HG03432 (cell line): ENCODE measurements at regions not wholly inside any gene's neighbourhood (a gene's known extent, or its start where the extent isn't known, plus 50 kb on each side); places are given as distances from the start of the nearest gene placed in this dataset.
"Not testable (repeated sequence)": the region's sequence is repeated elsewhere in the genome, so short reads cannot be mapped to it uniquely, and the experiment has no call there.

Experiments
- ATAC-seq: cut with Tn5 transposase; IDR thresholded peaks from one replicate; pipeline ENCODE4 v1.9.1; 2021; ENCODE audit warnings: mild to moderate bottlenecking, moderate library complexity; ENCODE audit not compliant: unreplicated experiment

DNA sequence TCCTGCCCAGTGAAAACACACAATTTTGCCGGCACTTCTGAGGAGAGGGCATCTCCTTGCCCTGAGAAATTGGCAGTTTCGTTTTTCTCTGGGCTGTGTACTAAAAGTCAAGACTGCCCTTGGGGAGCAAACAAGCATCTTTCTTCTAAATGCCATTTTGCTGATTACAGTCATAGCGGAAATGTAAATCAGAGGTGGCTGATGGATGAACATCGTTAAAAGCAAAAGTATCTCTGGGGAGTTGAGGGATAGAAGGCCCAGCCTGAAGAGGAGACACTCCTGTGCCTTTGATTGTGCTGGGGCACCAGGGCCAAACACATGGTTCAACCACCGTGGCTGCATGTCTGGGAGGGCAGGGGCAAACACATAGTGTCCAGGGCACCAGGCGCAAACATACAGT is 49.8 kb downstream of the ABCC12 start:
- no peak for ATAC-seq

DNA sequence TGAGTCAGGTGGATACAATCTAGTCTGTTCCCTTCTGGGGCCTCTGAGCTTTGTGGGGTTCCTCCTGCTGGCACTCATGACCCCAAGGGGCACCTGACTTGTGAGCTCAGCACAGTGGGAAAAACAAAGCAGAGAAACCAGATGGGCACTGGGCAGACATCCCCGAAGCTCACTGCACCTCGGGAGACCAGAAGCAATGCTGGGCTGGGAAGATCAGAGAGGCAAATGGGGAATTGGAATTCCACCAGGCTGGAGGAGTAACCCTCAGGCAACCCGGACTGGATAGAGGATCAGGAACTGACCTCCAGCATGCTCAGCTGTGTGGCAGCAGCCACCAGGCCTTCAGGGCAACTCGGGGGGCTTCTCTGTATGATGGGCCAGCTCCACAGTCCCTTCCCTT is 50.3 kb downstream of the ABCC12 start:
- no peak for ATAC-seq

DNA sequence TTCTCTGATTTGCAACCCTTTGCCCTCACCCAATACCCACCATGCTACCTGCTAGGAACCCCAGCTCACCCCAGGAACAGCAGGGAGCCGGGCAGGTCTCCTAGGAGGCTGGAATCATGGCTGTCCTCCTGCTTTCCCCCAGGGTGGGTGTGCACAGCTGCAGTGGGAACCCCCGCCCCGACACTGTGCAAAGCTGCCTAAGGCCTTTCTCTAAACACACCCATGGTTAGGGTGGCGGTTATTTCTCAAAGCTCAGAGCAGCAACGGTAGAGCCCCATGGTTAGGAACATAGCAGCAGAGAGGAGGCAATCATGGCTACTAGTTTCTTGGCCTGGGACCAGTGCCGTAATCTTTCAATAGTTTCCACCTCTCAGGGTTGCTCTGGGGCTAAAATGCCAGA is 52.2 kb downstream of the ABCC12 start:
- ATAC-seq, result no peak

DNA sequence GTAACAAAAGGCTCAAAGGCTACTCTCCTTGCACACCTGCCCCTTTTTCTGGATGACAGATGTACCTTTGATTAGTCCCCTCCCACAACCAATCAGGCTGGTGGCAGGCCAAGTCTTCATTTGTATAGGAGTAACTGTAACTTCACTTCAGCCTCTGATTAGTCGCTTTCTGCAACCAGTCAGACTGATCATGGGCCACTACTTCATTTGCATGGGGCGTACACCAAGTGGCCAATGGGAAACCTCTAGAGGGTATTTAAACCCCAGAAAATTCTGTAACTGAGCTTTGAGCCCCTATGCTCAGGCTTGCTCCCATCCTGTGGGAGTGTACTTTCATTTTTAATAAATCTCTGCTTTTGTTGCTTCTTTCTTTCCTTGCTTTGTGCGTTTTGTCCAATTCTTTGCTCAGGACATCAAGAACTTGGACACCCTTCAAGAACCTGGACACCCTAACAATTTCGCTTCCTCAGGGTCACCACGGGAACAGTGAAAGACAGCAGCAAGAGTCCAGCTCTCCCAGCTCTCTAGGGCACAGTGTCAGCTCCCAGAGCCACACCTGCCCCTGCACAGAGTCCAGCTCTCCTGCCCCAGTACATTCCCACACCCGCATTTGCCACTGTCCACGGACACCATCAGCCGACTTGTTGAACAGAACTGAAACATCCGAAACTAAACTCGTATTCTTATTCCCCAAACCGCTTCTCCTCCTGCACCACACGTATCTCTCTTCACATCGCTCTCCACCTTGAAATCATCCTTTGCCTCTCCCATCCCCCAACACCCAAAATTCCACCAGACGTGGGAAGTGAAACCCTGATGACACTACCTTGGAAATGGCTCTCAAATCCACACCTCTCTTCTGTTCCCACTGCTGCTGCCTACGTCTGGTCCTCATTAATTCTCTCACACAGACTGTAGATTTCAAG is 53.4 kb downstream of the ABCC12 start:
- no peak for ATAC-seq

DNA sequence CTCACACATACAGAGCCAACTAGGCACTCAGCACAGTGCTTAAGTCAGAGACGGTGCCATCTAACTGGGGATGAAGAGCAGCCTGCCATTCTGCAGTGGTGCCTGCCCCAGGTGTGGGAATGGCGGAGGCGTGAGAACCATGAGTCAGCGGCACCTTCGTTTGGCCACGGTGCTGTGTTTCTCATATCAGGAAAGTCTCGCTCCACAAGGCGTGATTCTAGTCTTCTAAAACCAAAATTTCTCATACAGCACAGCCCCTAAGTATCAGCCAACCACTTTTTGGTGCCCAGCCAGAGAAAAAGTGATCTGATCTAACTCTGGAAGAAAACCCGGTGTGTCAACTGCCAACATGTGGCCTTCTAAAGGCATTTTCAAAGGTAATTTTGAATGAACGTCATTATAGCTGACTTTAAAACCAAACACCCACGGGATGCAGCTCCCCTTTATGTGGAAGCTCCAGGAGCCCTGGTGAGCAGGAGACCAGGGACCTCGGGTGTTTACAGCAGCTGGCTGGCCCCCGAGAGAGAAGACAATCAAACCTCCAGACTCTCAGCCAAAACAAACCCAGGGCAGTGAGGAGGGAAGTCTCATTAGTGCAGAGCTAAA is 54.6 kb downstream of the ABCC12 start:
- peak; percentile 83 for ATAC-seq

DNA sequence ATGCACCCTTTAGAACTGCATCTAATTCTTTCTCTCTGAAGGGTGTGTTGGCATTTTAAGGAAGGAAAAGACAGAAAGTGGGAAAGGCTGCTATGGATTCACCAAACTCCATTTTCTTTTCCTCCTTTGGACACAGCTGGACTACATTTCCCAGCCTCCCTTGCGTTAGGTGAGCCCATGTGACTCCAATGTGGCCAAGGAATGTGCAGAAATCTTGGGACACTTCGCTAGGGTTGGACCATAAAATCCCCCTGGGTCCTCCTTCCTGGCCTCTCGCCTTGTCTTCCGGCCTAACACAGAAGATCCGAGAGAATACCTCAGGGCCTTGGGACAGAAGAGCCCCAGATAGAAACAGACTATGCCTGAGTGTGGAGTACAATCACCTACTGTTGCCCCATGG is 56.3 kb downstream of the ABCC12 start:
- ATAC-seq, result no peak

DNA sequence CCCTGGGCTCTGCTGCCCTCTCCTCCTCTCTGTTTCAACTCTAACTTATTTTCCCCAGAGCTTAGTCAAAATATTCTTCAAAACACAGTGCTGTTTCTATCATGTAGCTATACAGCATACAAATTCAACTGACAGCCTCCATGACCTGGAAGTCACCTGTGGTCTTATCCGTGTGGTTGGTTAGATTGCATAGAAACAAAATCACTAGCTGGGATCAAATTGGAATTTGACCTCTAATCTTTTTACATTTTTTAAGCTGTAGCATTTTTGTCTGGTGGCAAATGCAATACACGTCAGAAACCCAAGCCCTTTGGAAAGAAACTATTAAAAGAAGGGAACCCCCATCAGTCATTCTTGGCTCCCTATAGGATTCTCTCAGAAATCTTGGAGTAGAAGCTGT is 57.3 kb downstream of the ABCC12 start:
- no peak for ATAC-seq

DNA sequence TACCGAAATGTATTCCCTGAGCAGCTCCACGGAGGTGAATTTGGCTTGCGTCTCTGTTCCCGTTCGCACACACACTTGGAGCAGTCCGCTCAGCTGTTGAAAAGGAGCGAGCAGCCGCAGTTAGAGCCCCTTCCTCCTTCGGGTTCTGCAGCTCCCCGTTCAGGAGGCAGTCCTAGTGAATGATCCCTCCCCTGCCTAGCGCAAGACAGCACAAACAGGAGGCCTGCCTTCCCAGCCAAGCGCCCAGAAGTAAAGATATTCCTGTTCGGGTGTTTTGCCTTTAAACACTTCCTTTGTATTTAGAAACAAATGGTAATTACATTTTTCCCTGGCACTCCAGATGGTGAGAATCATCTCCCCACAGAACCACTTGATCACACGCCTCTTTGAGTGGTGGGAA is 64.7 kb downstream of the ABCC12 start:
- no peak for ATAC-seq

DNA sequence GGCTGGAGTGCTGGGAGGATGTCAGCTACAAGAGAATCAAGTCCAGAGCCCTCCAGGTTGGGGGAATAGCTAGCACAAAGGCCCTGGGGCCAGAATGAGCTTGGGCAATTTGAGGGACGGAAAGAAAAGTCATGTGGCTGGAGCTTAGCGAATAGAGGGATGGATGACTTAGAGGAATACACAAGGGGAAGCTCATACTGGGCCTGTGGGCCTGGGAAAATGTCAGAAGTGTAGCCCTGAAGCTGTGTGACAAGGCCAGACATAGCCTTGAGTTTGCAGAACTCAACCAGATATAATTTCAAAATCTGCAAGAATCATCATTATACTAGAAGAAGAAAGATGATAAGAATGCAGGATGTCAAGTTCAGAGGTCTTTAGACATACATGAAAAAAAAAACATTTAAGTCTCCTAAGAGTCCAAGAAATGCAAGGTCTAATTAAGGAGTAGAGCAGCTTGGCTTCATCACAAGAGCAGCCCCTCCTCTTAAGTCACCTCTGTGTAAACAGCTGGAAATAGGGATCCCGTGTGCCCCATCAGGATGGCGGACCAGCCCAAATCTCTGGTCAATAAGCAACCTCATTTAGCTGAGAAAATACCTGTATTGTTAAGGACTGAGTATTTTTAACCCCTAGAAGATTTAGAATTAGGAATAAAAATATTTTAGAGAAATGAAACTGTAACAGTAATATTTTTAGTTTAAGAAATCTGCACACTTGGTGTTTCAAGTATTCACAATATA is 66.6 kb downstream of the ABCC12 start:
- ATAC-seq, result no peak

DNA sequence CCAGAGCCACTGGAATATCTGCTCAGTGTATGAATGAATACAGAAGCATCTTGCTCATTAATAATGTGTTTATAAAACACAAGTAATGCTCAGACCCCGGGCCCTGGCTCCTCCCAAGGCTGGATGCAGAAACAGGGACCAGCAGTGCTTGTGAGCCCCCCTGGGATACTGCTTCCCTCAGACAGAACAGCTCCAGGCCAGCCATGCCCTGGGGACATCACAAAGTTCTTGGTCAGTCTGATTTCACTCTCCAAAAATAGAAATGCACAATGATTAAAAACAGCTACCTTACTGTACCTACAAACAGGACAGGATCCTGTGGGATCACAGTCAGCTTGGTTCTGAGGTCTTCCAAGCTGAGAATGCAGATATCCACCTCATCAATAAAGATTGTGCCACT is 68.2 kb downstream of the ABCC12 start:
- ATAC-seq, result no peak

DNA sequence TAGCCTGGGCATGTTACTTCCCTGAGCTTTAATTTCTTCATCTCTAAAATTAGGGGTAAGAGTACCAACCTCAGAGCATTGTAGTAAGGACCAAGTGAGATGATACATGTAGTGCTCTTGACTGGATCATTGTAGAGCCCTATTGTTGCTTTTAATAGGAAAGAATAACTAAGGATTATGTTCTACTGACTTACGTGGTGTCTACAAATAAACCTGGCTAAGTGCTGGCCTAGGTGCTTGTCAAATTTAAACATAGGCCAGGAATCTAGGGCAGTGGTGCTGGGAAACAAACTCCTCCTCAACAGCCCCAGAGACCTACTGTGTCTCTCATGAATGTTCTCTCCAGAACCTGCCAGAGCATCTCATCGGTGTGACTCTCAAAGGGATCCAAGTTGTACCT is 69.4 kb downstream of the ABCC12 start:
- ATAC-seq, result no peak

DNA sequence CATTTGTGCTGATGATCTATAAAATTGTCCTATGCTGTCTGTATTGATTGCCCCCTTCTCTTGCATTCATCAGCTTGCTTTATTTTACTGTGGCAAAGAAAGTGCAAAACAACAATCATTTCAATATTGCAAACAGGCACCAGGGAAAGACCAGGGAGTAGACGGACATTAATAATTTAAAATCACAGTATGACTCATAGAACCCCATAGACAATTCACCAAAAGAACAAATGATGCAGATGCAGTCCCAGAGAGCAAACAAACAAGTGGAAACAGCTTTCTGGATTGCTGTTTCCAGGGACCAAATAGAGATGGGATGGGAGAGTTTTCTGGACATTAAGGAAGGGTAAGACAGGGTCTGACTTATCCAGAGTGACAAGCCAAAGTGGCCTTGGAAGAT is 70.1 kb downstream of the ABCC12 start:
- no peak for ATAC-seq

DNA sequence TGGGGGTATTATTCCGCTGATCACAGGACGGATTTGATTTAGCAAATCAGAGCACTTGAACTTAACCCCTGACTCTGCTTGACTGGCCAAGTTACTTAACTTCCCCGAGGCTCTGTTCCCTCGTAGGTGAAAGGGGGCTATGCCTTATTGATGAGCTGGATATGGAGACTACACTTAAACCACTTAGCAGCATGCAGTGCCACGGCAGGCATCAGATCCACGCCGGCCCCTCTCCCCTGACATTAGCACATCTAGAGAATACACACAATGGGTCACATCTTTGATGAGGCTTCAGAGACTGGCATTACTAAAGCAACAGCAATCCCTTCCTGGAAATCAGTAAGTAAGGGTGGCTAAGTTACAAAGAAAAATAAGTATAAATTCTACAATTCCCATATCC is 71.0 kb downstream of the ABCC12 start:
- ATAC-seq, result no peak

DNA sequence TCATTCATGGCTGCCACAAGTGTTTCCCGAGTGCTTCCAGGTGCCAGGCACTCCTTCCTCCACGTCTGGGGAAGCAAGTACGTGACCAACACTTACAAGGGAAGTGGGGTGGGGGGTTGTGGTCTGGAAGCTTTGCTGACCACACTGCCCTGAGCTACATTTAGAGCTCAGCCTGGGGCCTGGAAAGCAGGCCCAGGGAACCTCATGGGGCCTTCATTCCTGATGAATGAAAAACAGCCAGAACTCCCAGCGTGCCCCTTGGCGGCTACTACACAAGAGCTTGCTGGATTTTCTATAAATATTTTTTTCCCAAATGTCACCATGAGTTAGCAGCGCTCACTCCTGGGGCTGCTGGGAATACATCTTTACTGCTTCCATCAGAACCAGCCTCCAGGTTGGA is 73.3 kb downstream of the ABCC12 start:
- no peak for ATAC-seq

DNA sequence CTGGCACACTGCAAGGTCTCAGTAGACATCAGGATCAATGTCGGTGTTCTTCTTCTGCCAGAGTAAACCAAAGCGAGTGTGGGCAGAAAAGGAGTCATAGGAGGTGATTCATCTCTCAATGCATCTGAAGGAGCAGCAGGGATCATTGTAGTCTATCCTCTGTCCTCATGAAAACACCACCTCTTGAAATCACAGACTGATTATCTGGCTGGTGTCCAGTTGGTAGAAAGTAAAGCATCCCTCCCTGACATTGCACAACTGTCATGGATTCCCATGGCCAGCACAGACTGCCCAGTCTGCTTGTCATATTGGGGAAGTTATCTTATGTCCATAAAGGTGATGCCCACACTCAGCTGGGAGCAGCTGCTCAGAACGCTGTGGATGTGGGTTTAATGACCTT is 74.1 kb downstream of the ABCC12 start:
- no peak for ATAC-seq

DNA sequence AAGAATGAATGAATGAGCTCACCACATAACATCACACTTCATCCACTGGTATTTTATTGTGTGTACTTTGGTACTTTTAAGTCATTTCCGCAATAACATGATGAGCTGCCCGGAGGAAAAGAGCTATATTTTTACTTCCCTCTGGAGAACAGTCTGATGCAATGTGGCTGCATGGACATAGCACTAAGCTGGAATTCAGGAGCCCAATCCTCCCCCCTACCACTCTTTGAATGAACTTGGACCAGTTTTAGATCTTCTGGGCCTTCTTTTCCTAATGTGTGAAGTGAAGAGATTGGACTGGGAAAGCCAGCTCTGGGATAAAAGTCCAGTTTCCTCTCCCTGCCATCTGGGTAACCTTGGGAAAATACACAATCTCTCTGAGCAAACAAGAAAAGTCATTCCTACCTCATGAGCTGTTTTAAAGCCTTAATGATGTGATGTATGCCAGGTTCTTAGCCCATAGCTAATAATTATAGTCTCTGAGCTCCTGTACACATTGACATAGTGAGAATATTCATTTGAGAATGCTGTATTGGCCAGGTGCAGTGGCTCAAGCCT is 79.3 kb downstream of the ABCC12 start:
- no peak for ATAC-seq

DNA sequence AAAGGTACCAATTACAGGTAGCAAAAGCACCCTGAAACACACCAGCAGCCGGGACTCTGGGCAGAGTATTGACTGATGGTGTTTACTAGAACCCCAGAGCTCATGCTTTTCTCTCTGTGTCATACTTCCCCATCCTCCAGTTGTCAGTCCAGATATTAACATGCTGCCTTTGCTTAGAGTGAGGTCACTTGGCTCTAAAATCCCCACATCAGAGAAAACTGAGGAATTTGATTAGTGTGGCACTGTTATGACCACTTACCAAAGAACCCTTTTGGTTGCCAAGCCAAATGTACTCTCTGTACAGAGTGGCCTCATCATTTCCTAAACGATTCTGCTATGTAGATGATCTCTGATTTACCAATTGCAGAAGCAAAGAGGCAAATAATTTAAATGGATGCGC is 80.4 kb downstream of the ABCC12 start:
- ATAC-seq, result no peak

DNA sequence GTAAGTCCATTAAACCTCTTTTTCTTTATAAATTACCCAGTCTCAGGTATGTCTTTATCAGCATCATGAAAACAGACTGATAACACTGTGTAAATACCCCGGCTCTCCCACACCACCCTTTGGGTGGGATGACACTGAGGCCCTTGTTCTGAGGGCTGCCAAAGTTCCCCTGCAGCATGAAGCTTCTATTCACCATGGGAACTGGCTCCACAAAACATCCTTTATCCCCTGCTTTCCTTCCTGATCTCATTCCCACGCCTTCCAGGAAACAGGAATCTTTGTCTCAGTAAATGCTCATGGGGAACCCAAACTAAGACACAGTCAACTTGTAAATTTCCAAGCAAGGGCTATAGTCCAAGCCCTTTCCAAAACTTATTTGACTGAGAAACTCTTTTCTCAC is 88.4 kb downstream of the ABCC12 start:
- no peak for ATAC-seq

DNA sequence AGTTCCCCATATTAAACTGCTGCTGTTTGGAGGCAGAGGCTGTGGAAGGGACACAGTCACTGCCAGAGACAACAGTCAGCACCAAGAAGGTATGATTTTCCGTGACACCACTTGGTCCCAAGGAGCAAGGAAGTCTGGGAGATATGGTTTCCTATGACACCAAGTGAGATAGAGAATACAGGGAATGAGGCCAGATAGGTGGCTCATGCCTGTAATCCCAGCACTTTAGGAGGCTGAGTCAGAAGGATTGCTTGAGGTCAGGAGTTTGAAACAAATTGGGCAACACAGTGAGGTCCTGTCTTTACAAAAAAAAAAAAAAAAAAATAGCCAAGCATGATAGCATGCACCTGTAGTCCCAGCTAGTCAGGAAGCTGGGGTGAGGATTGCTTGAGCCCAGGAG is 90.8 kb downstream of the ABCC12 start:
- ATAC-seq, result no peak

DNA sequence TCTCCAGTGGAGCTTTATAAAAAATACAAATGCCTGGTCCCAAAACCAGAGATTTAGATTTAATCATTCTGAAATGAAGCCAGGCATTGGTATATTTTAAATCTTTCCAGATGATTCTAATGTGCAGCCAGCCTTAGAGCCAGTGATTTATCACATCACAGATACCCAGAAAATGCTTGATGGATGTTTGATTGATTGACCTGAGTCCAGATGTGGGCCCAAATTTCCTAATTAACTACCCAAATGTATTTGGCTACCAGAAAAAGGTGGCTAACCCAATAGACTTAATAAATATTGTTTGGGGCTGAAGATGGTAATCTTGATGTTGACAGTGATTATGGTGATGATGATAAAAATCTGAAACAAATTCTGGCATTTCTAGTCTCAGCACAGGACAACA is 93.1 kb downstream of the ABCC12 start:
- ATAC-seq, result no peak

DNA sequence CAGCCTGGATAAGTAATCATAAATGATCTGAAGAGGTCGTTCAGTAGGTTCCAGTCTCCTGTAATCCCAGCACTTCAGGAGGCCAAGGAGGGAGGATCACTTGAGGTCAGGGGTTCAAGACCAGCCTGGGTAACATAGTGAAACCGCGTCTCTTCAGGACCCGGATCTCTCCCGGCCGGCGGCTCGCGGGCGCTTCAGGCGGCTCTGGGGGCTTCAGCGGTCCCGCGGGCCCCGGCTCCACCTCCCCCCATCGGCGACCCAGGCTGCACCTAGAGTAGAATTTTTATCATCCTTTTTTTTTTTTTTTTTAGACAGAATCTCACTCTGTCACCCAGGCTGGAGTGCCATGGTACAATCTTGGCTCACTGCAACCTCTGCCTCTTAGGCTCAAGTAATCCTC is 95.9 kb downstream of the ABCC12 start:
- no peak for ATAC-seq

DNA sequence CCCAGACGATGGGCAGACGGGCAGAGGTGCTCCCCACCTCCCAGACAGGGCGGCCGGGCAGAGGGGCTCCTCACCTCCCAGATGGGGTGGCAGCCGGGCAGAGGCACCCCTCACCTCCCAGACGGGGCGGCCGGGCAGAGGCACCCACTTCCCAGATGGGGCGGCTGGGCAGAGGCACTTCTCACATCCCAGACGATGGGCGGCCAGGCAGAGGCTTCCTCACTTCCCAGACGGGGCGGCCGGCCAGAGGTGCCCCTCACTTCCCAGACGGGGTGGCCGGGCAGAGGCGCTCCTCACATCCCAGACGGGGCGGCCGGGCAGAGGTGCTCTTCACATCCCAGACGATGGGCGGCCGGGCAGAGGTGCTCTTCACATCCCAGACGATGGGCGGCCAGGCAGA is 96.6 kb downstream of the ABCC12 start:
- ATAC-seq, result not testable (repeated sequence)
